D341Med (cell line): ENCODE measurements at regions not wholly inside any gene's neighbourhood (a gene's known extent, or its start where the extent isn't known, plus 50 kb on each side); places are given as distances from the start of the nearest gene placed in this dataset.
"Not testable (repeated sequence)": the region's sequence is repeated elsewhere in the genome, so short reads cannot be mapped to it uniquely, and the experiment has no call there.

Experiments
- DNase-seq: peaks from one replicate; pipeline ENCODE4 v3.0.0; 2012; ENCODE audit warnings: low spot score

GRCh38 chr11:23564370-23564769 lies 704.1 kb upstream of the CCDC179 start:
- DNase-seq, result no peak

DNA sequence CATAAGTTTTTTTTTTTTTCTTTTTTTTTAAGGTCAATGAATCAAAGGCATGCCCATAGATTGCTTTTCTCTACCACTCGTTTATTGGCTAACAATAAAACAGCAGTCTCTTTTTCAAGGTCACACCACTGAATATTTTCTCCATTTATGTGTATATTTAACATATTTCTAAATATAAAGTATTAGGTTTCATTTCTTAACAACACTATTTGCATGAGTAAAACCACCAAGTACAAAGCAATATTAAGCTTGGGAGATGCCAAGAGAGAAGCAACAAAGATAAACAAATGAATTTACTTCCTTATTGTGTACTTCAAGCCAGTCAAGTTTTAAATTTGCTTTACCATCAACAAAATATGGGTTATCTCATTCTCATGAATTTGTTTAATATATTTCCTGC lies 708.9 kb upstream of the CCDC179 start:
- DNase-seq, result no peak

- no peak for DNase-seq
Observed at GRCh38 chr11:23569547-23569946, 709.3 kb upstream of the CCDC179 start.

- DNase-seq, result no peak
Observed at GRCh38 chr11:23570828-23571227, 710.6 kb upstream of the CCDC179 start.

- no peak for DNase-seq
Observed at GRCh38 chr11:23573429-23573828, 713.2 kb upstream of the CCDC179 start.

DNA sequence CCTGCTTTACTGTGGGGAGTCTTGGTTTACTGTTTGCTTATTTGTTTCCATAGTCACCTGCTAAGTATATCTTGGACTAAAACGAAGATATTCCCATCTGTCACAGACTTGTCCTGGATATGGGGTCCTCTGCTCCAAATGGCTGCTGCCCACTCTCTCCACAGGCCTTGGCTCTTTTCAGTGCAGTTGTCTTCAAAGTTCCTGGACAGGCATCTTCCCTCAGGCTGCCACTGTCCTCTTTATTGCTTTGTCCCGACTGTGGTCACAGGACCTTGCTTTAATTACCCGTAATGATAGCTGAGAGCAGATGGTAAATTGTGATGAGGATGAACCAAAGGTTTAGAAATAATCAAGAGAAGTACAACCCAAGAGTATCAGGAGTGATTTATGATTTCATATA lies 713.9 kb upstream of the CCDC179 start:
- no peak for DNase-seq

DNA sequence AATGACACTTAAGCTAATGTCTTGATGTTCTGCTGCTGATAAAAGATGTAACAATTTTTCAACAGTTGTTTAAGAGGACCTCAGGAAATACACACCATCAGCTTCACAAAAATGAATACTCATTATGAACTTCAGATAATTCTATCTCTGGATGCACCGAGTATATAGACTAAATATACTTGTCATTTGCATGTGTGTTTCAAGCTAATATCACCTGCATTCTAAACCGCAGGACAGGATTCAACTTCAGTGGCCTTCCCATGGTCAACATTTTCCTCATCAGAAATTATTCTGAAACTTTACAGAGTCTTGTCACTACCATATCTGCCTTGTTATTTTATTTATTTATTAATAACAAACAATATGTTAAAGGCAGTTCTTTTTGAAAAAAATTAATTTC lies 717.0 kb upstream of the CCDC179 start:
- DNase-seq, result no peak

DNA sequence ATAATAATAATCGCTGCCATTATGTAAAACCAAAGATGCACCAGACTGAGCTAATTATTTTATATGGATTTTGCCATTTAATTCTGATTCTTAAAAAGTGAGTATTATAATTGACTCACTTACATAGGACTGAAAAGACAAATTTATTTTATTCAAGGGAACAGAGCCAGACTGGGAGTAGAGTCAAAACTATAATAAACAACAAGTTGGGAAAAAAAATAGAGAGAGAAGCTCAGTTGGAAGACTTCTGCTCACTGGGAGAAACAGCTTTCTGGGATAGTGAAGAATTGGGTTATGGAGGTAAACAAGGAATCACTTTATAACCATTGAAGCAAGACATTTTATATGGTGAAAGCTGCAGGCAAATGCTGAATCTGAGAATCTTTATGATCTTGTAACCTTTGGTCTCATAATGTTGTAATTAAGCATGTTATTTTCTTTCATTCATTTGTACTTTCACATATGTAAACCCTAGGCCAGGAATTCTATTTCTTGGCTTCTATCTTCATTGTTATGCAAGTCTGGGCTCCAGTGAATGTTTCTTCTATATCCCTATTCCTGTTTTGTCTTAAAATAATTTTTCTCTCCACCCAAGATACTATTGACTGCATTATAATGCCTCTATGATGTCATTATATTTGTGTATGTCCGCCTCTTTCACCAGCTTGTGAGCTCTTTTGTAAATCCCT lies 725.3 kb upstream of the CCDC179 start:
- DNase-seq, result no peak

DNA sequence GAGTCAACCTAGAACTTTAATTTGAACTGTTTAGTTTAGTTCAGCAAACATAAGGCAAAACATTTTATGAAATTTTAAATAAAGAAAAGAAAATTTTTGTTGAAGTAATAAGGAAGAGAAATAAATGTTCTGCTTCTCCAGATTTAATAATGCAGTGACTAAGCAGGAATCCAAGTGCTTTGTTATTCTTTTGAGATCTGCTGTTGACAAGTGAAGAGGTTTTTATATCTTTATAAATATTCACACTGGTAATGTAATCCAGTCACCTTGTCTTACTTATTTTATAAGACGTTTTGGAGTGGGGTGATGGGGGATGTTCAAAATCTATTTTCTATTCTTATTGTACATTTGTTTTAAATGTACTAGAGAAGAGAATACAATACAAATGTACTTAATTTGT lies 725.9 kb upstream of the CCDC179 start:
- no peak for DNase-seq

DNA sequence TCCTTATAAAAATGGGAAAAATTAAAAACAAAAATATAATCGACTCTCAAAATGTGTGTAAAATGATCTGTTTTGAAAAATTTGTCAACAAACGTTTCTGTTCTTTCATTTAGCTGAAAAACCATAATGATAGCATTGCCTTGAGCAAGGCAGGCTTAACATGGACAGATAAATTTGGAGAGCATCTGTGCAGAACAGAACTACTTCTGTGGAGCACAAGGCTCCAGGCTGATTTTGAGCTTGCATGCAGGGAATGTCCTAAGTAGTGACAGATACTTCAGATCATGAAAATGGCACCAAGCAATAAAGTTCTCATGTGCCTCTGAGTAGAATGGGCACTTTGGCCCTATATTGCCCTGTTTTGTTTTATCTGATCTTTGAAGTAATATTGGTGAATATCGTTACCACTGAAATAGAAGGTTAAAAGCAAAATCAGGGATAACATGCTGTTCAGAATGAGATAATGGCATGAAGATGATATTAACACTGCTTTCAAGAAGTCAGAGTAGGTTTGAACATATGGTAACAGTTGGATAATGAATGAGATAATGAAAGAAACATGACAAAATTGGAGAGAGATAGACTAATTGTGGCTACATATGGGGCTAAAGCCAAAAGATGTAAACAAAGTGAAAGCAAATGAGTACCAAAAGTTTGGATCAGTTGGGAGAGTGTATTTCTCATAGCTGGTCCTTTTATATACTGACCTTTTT lies 730.5 kb upstream of the CCDC179 start:
- DNase-seq, result no peak

- no peak for DNase-seq
Observed at GRCh38 chr11:23594755-23595154, 734.5 kb upstream of the CCDC179 start.

DNA sequence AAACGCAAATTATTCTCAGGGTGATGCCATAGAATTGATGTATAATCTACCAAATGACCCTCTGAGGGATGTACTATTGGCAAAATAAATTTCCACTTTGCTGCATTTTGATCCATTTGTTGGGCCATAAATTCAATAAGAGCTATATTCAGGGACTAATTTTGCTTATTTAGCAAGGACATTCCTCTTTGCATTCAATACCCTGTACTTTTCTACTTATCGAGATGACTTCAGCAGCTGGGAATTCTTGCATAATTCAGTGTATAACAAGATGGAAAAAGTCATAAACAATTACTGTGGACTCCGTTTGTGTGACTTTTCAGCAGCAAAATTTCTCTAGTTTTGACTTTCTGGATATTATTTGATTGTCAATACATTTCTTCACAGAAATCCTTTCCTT lies 744.7 kb upstream of the CCDC179 start:
- DNase-seq, result no peak

DNA sequence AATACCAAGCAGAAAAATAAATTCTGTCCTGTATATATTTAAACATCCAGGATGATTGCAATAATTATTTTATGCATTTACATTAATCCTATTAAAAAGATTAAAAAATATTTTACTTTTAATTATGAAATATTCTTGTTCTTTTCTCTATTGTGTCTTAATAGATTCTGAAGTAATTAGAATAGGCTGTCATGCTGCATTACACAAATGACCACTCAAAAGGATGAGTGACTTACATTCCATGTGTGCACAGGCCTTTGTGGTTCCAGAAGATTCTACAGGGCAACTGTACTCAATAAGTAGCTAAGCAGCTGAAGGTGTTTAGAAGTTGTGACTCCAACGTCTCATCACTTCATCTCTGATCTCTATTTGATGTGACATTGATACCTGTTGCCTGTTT lies 745.9 kb upstream of the CCDC179 start:
- DNase-seq, result no peak

DNA sequence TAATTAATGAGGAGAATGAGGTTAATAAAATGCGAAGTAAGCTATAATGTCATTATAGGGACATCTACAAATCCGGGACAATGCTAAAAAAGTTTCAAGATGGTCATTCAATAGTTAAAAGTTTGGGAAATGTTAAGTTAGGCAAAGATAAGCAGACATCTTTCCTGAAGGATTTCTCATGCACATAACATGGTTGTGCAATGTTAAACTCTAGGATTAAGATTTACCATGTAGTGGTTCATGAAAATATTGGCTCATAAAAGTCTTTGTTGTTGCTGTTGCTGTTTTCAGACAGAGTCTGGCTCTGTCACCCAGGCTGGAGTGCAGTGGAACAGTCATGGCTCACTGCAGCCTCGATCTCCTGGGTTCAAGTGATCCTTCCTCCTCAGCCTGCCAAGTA lies 751.5 kb upstream of the CCDC179 start:
- DNase-seq, result no peak

- DNase-seq, result no peak
Observed at GRCh38 chr11:23620617-23621016, 760.3 kb upstream of the CCDC179 start.

DNA sequence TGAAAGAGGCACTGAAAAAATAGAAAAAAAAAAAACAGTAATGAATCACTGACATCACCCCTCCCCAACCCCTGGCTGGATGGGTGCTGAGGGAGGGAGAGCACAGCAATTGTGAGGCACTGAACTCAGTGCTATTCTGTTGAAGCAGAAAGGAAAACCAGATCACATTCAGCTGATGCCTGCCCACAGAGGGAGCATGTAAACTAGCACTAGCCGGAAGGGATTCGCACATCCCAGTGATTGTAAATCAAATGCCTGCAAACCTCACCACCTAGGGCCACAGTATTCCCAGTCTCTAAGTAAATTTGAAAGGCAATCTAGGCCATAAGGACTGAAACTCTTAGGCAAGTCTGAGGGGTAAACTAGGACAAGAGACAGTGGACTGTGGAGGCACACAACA lies 772.0 kb upstream of the CCDC179 start:
- DNase-seq, result no peak

DNA sequence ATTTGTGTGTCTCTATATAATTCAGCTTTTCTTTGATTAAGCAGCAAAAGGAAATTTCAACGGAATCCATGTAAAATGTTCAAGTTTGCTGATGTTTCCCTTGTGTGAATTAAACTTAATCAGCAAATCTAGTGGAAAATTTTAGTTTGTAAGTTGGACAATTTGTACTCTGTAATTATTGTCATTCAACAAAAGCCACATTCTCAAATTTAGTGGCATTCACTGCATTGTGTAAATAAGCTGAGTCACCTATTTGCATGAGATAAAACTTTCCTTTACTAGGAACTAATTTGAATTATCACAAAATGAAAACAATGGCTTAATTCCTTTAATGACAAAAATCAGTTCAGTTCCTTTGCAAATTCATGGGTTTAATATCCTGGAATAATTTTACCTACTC lies 784.2 kb upstream of the CCDC179 start:
- no peak for DNase-seq

DNA sequence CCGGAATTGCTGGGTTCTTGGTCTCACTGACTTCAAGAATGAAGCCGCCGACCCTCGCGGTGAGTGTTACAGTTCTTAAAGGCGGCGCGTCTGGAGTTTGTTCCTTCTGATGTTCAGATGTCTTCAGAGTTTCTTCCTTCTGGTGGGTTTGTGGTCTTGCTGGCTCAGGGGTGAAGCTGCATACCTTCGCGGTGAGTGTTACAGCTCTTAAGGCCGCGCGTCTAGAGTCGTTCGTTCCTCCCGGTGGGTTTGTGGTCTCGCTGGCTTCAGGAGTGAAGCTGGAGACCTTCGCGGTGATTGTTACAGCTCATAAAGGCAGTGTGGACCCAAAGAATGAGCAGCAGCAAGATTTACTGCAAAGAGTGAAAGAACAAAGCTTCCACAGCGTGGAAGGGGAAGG lies 792.1 kb upstream of the CCDC179 start:
- DNase-seq, result not testable (repeated sequence)

GRCh38 chr11:23653071-23653675 lies 792.9 kb upstream of the CCDC179 start:
- peak; percentile 6 for DNase-seq

- no peak for DNase-seq
Observed at GRCh38 chr11:23668324-23668723, 808.0 kb upstream of the CCDC179 start.

DNA sequence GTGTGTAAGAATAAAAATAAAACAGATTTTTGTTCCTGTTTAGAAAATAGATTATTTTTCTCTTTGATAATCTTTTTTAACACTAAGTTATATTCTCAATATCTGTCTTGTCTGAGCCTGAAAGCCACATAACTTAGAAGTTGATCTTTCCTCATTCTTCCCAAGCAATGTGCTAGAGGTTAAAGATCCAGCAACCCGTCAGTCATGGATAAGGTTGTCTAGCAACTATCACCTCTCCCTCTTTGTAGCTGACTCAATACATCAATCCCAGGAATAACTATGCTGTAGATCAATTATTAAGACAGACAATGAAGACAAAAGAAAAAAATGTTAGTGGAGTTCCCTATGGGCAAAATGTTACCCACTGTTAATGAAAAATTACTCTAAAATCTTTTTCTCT lies 813.1 kb upstream of the CCDC179 start:
- no peak for DNase-seq

DNA sequence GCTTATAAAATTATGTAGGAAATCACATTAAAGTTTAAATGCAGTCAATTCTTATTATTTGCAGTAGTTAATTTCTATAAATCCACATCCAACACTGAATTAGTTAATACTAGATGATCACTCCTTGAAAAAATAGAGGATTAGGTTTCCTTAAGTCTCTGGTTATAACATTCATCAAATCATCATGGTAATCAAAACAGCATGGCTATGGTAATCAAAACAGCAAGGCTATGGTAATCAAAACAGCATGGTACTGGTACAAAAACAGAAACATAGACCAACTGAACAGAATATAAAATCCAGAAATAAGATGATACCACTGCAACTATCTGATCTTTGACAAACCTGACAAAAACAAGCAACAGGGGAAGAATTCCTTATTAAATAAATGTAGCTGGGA lies 814.6 kb upstream of the CCDC179 start:
- DNase-seq, result no peak

DNA sequence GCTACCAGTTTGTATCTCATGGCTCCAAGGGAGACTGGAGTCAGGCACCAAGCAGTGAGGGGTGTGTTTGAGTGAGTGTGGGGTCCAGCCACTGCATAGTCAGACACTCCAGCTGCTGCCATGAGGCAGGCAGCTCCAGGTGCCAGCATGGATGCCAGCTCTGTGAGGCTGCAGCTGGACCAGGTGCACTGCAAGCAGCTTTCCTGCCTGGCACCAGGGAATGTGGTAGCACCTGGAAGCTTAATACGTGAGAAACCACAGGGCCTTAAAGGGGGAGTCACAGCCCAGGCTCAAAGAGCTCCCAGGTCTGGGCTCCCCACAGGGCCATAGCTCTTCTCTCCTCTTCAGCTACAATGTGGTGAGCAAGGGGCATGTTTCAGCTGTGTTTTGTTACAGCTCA lies 817.8 kb upstream of the LUZP2 start:
- no peak for DNase-seq

DNA sequence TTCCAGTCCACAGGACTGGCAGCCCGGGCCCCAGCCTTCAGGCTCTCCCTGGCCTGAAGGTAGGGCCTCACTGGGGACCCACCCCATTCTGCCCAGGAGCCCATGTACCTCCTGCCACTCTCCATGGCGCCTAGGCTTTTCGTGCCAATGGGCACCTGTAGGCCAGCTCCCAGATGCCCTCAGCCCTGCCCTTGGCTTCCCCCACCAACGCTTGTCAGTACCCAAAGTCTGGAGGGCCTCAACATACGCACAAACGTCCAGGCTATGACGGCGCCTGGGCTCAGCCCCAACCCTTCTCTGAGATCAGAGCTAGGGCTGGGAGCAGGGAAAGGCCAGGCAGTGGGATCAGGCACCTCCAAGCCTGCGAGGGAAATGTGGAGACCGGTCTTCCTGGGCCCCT lies 816.9 kb upstream of the LUZP2 start:
- no peak for DNase-seq
